ENCODE measurements at regions not wholly inside any gene's neighbourhood (a gene's known extent, or its start where the extent isn't known, plus 50 kb on each side); places are given as distances from the start of the nearest gene placed in this dataset.
"Not testable (repeated sequence)": the region's sequence is repeated elsewhere in the genome, so short reads cannot be mapped to it uniquely, and the experiment has no call there.

- DNase-seq (ENCODE audit: low read depth, low spot score) = no peak
These were observed 694.1 kb upstream of the CDH6 start for GRCh38 chr5:30499402-30499801.

GRCh38 chr5:30498972-30499371 is 694.5 kb upstream of the CDH6 start:
- no peak for DNase-seq (ENCODE audit: low read depth, low spot score)

GRCh38 chr5:30498509-30498908 is 695.0 kb upstream of the CDH6 start:
- not testable (repeated sequence) for DNase-seq (ENCODE audit: low read depth, low spot score)

- DNase-seq (ENCODE audit: low read depth, low spot score) = not testable (repeated sequence)
These were observed 699.4 kb upstream of the CDH6 start for GRCh38 chr5:30494113-30494512.

- no peak for DNase-seq (ENCODE audit: low read depth, low spot score)
These were observed 714.4 kb upstream of the CDH6 start for GRCh38 chr5:30479104-30479503.

- no peak for DNase-seq (ENCODE audit: low read depth, low spot score)
These were observed 718.1 kb upstream of the CDH6 start for GRCh38 chr5:30475429-30475828.

GRCh38 chr5:30469691-30470090 is 723.8 kb upstream of the CDH6 start:
- no peak for DNase-seq (ENCODE audit: low read depth, low spot score)

GRCh38 chr5:30458681-30459080 is 734.8 kb upstream of the CDH6 start:
- no peak for DNase-seq (ENCODE audit: low read depth, low spot score)

GRCh38 chr5:30455484-30455883 is 738.0 kb upstream of the CDH6 start:
- not testable (repeated sequence) for DNase-seq (ENCODE audit: low read depth, low spot score)

- no peak for DNase-seq (ENCODE audit: low read depth, low spot score)
These were observed 740.3 kb upstream of the CDH6 start for GRCh38 chr5:30453168-30453567.

GRCh38 chr5:30450153-30450552 is 743.3 kb upstream of the CDH6 start:
- DNase-seq (ENCODE audit: low read depth, low spot score) = no peak

GRCh38 chr5:30447431-30447830 is 746.1 kb upstream of the CDH6 start:
- no peak for DNase-seq (ENCODE audit: low read depth, low spot score)

- no peak for DNase-seq (ENCODE audit: low read depth, low spot score)
These were observed 747.0 kb upstream of the CDH6 start for GRCh38 chr5:30446456-30446855.

GRCh38 chr5:30438785-30439184 is 754.7 kb upstream of the CDH6 start:
- no peak for DNase-seq (ENCODE audit: low read depth, low spot score)

GRCh38 chr5:30436691-30437090 is 756.8 kb upstream of the CDH6 start:
- no peak for DNase-seq (ENCODE audit: low read depth, low spot score)

- peak; percentile 73 for DNase-seq (ENCODE audit: low read depth, low spot score)
These were observed 764.5 kb upstream of the CDH6 start for GRCh38 chr5:30428866-30429407.

- DNase-seq (ENCODE audit: low read depth, low spot score) = no peak
These were observed 779.4 kb upstream of the CDH6 start for GRCh38 chr5:30414078-30414477.

GRCh38 chr5:30413540-30413939 is 779.9 kb upstream of the CDH6 start:
- no peak for DNase-seq (ENCODE audit: low read depth, low spot score)

GRCh38 chr5:30405821-30406220 is 787.7 kb upstream of the CDH6 start:
- DNase-seq (ENCODE audit: low read depth, low spot score) = no peak

GRCh38 chr5:30401479-30402058 is 791.9 kb upstream of the CDH6 start:
- no peak for DNase-seq (ENCODE audit: low read depth, low spot score)

- no peak for DNase-seq (ENCODE audit: low read depth, low spot score)
These were observed 795.1 kb upstream of the CDH6 start for GRCh38 chr5:30398423-30398822.

GRCh38 chr5:30392897-30393296 is 800.6 kb upstream of the CDH6 start:
- no peak for DNase-seq (ENCODE audit: low read depth, low spot score)

- DNase-seq (ENCODE audit: low read depth, low spot score) = peak; percentile 5
These were observed 803.4 kb upstream of the CDH6 start for GRCh38 chr5:30390095-30390494.
